Natural killer cell (primary cell): ENCODE measurements at regions not wholly inside any gene's neighbourhood (a gene's known extent, or its start where the extent isn't known, plus 50 kb on each side); places are given as distances from the start of the nearest gene placed in this dataset.

Experiments used
- ATAC-seq, 3 donors: fragments of 150-1000 bp in 2 of 3; fragments of 200-7000 bp in 1 of 3; cut with Tn5 transposase; 1 replicate in 1 of 3; 2 replicates in 2 of 3; pipeline ENCODE4 v1.10.0; 2021; ENCODE audit warnings: mild to moderate bottlenecking in 2 of 3, moderate library complexity in 2 of 3
- DNase-seq, 2 donors: peaks; one replicate each; pipeline versions ENCODE4 v3.0.0 to v3.0.0-alpha.2; 2013 to 2021; ENCODE audit warnings: mixed read lengths in 1 of 2
- H3K27ac ChIP-seq: one replicate; pipeline ENCODE4 v1.5.1; 2013; ENCODE audit warnings: mild to moderate bottlenecking, low read length
- H3K27me3 ChIP-seq: one replicate; pipeline ENCODE4 v1.6.1; 2013; ENCODE audit warnings: low read length; ENCODE audit not compliant: control insufficient read depth, insufficient read depth
- H3K36me3 ChIP-seq: one replicate; pipeline ENCODE4 v1.6.1; 2013; ENCODE audit warnings: low read length; ENCODE audit not compliant: control insufficient read depth, insufficient read depth
- H3K4me1 ChIP-seq: one replicate; pipeline ENCODE4 v1.6.1; 2013; ENCODE audit warnings: low read length; ENCODE audit not compliant: control insufficient read depth, insufficient read depth
- H3K4me3 ChIP-seq: one replicate; pipeline ENCODE4 v1.5.1; 2013; ENCODE audit warnings: low read length
- H3K9me3 ChIP-seq: one replicate; pipeline ENCODE4 v1.6.1; 2013; ENCODE audit warnings: low read length; ENCODE audit not compliant: control insufficient read depth, insufficient read depth
- H3K27ac Mint-ChIP-seq, 2 donors: one replicate each; pipeline ENCODE4 v1.8.0; 2022; ENCODE audit warnings: mild to moderate bottlenecking in 2 of 2, mixed read lengths in 2 of 2, moderate library complexity in 1 of 2
- H3K27me3 Mint-ChIP-seq, 2 donors: one replicate each; pipeline ENCODE4 v1.8.0; 2022; ENCODE audit warnings: low read depth in 2 of 2, mixed read lengths in 2 of 2
- H3K36me3 Mint-ChIP-seq: one replicate; pipeline ENCODE4 v1.8.0; 2022; ENCODE audit warnings: mixed read lengths
- H3K4me1 Mint-ChIP-seq, 2 donors: one replicate each; pipeline ENCODE4 v1.8.0; 2022; ENCODE audit warnings: mixed read lengths in 2 of 2
- H3K4me3 Mint-ChIP-seq: one replicate; pipeline ENCODE4 v1.8.0; 2022; ENCODE audit warnings: mild to moderate bottlenecking, moderate library complexity, mixed read lengths
- H3K9me3 Mint-ChIP-seq, 2 donors: one replicate each; pipeline ENCODE4 v1.8.0; 2022; ENCODE audit warnings: mixed read lengths in 2 of 2
- CTCF ChIP-seq: fragments of 200-600 bp; IDR thresholded peaks from one replicate; pipeline ENCODE4 v1.8.0; 2022; ENCODE audit warnings: antibody characterized with exemption
- WGBS: methylation state at CpG from one replicate; pipeline ENCODE4 v1.1.7; 2013; ENCODE audit warnings: missing lambda C conversion rate; ENCODE audit not compliant: insufficient coverage; 5-methylcytosine and 5-hydroxymethylcytosine counted together
- intact Hi-C: fragments of 100-400 bp; cut with micrococcal nuclease; formaldehyde crosslinking; loops from one replicate; pipeline ENCODE4 v1.14.2; 2022

GRCh38 chr10:106000721-106001120 is 1163.8 kb downstream of the SORCS1 start:
- intact Hi-C loops = no loop called here
- Mint-ChIP-seq H3K27ac (no peak overlapping the region), H3K4me3 (no peak overlapping the region), H3K27me3 (no peaks in the 10 kb centered on the region), H3K4me1 (no peaks in the 10 kb centered on the region), H3K36me3 (peaks cover 8% of the 10 kb centered on the region), H3K9me3 (peaks cover 15 to 21% of the 10 kb centered on the region in 2 donors)
- ATAC-seq (no peak), DNase-seq (no peak)
- 95% methylated on average over 2 of the region's 2 CpGs for WGBS
- Histone ChIP-seq H3K27ac (no peak overlapping the region), H3K27me3 (no peaks in the 10 kb centered on the region), H3K4me1 (no peaks in the 10 kb centered on the region), H3K4me3 (no peak overlapping the region), H3K9me3 (no peaks in the 10 kb centered on the region), H3K36me3 (no peaks in the 10 kb centered on the region)
- no peak for TF ChIP-seq CTCF

- Histone ChIP-seq H3K36me3 (no peaks in the 10 kb centered on the region), H3K27me3 (no peaks in the 10 kb centered on the region), H3K9me3 (peaks cover 8% of the 10 kb centered on the region), H3K27ac (no peak overlapping the region), H3K4me3 (no peak overlapping the region), H3K4me1 (no peaks in the 10 kb centered on the region)
- Mint-ChIP-seq H3K9me3 (peaks cover 10% of the 10 kb centered on the region in 2 donors), H3K4me3 (no peak overlapping the region), H3K27ac (no peak overlapping the region), H3K36me3 (no peaks in the 10 kb centered on the region), H3K27me3 (no peaks in the 10 kb centered on the region), H3K4me1 (no peaks in the 10 kb centered on the region)
- ATAC-seq (no peak), DNase-seq (no peak)
- intact Hi-C loops = no loop called here
- WGBS = 96% methylated on average over 2 of the region's 3 CpGs
- TF ChIP-seq CTCF = no peak
Measured at GRCh38 chr10:105993609-105994008, 1170.9 kb downstream of the SORCS1 start.

GRCh38 chr10:105992928-105993327 is 1171.6 kb downstream of the SORCS1 start:
- no peak overlapping the region for H3K27ac ChIP-seq
- H3K36me3 ChIP-seq = no peaks in the 10 kb centered on the region
- peaks cover 10% of the 10 kb centered on the region in 2 donors for H3K9me3 Mint-ChIP-seq
- no peaks in the 10 kb centered on the region for H3K4me1 Mint-ChIP-seq
- no peaks in the 10 kb centered on the region for H3K4me1 ChIP-seq
- no peak overlapping the region for H3K4me3 Mint-ChIP-seq
- DNase-seq (no peak), ATAC-seq (no peak)
- no peak for TF ChIP-seq CTCF
- H3K9me3 ChIP-seq = peaks cover 8% of the 10 kb centered on the region
- no peaks in the 10 kb centered on the region for H3K27me3 ChIP-seq
- intact Hi-C loops = no loop called here
- no peaks in the 10 kb centered on the region for H3K27me3 Mint-ChIP-seq
- no peak overlapping the region for H3K27ac Mint-ChIP-seq
- H3K36me3 Mint-ChIP-seq = no peaks in the 10 kb centered on the region
- no peak overlapping the region for H3K4me3 ChIP-seq

- no peak for TF ChIP-seq CTCF
- Histone ChIP-seq H3K27me3 (no peaks in the 10 kb centered on the region), H3K4me1 (no peaks in the 10 kb centered on the region), H3K9me3 (peaks cover 8% of the 10 kb centered on the region), H3K36me3 (no peaks in the 10 kb centered on the region), H3K4me3 (no peak overlapping the region), H3K27ac (no peak overlapping the region)
- no peaks in the 10 kb centered on the region for H3K4me1 Mint-ChIP-seq
- H3K9me3 Mint-ChIP-seq = peaks cover 7 to 8% of the 10 kb centered on the region in 2 donors
- no peak overlapping the region for H3K27ac Mint-ChIP-seq
- intact Hi-C loops = no loop called here
- no peaks in the 10 kb centered on the region for H3K36me3 Mint-ChIP-seq
- H3K27me3 Mint-ChIP-seq = no peaks in the 10 kb centered on the region
- 81% methylated on average over 2 of the region's 2 CpGs for WGBS
- no peak for ATAC-seq
- no peak overlapping the region for H3K4me3 Mint-ChIP-seq
- DNase-seq = no peak
Measured at GRCh38 chr10:105990529-105990928, 1174.0 kb downstream of the SORCS1 start.
